K562 (cell line): ENCODE measurements at regions not wholly inside any gene's neighbourhood (a gene's known extent, or its start where the extent isn't known, plus 50 kb on each side); places are given as distances from the start of the nearest gene placed in this dataset.

Experiments
- ATAC-seq: fragments of 200-7000 bp; cut with Tn5 transposase; 3 replicates; pipeline ENCODE4 v1.9.1; 2020; ENCODE audit warnings: moderate library complexity
- BruUV-seq: library from RNA; stranded (reverse); fragments of 400-500 nt; replicated peaks from 2 replicates; lab custom pipeline; 2021; lab: Mats Ljungman, UMichigan
- CTCF ChIA-PET: fragments of 300-600 bp; formaldehyde crosslinking; extraction: SDS; loops from one replicate; lab custom pipeline; 2021; ENCODE audit warnings: low intra/inter-chr PET ratio; lab: Yijun Ruan, JAX
- POLR2A ChIA-PET: fragments of 300-600, 350-650 bp; sonication (Branson Sonifier 250); formaldehyde crosslinking; extraction: SDS; loops from one replicate; lab custom pipeline; 2021; ENCODE audit warnings: antibody characterized with exemption, inconsistent platforms; lab: Yijun Ruan, JAX
- DNase-seq, 4 experiments: peaks; one replicate each; pipeline versions ENCODE4 v3.0.0 to v3.0.0-alpha.2; 2011 to 2018; ENCODE audit warnings: low spot score in 3 of 4, mixed read lengths in 3 of 4; ENCODE audit errors: extremely low read depth in 1 of 4
- FAIRE-seq: peaks from 2 replicates; lab custom pipeline; 2011; peaks lifted over from hg19 to GRCh38; lab: Jason Lieb, UNC
- H2AFZ ChIP-seq: 2 replicates; pipeline ENCODE4 v1.6.0; 2011; ENCODE audit warnings: low read depth, low read length, control low read depth, inconsistent platforms
- H3K27ac ChIP-seq: fragments of 200-600 bp; 3 replicates; pipeline ENCODE4 v1.8.0; 2011; ENCODE audit warnings: low read depth, mild to moderate bottlenecking, control low read depth, inconsistent platforms, low read length, moderate library complexity, mixed read lengths; ENCODE audit errors: extremely low read depth
- H3K27me3 ChIP-seq, 2 experiments: fragments of 300-600 bp in 1 of 2; 2 replicates in 1 of 2; 3 replicates in 1 of 2; pipeline versions ENCODE4 v1.6.0 to v1.8.0; 2011; ENCODE audit warnings: inconsistent platforms in 2 of 2, low read length in 2 of 2, mild to moderate bottlenecking in 1 of 2, mixed read lengths in 1 of 2, moderate library complexity in 1 of 2; ENCODE audit not compliant: control insufficient read depth in 2 of 2, insufficient read depth in 2 of 2
- H3K36me3 ChIP-seq: fragments of 300-600 bp; 3 replicates; pipeline ENCODE4 v1.8.0; 2011; ENCODE audit warnings: mild to moderate bottlenecking, low read length, inconsistent platforms; ENCODE audit not compliant: control insufficient read depth, insufficient read depth
- H3K4me1 ChIP-seq, 2 experiments: fragments of 200-600 bp in 1 of 2; replicated peaks in 1 of 2; 2 replicates in 1 of 2; 3 replicates in 1 of 2; pipeline versions ENCODE4 v1.5.1 to v1.8.0; 2011; ENCODE audit warnings: inconsistent platforms in 2 of 2, low read length in 2 of 2, mild to moderate bottlenecking in 1 of 2, mixed read lengths in 1 of 2, moderate library complexity in 1 of 2; ENCODE audit not compliant: control insufficient read depth in 2 of 2, insufficient read depth in 2 of 2
- H3K4me2 ChIP-seq: 2 replicates; pipeline ENCODE4 v1.6.1; 2011; ENCODE audit warnings: low read length, control low read depth, inconsistent platforms, mixed read lengths; ENCODE audit not compliant: insufficient read depth
- H3K4me3 ChIP-seq: fragments of 200-600 bp; sonication (generic), shearing (Covaris generic); 2 replicates; pipeline ENCODE4 v1.5.1; 2016; ENCODE audit warnings: control low read depth, inconsistent platforms
- H3K79me2 ChIP-seq: fragments of 200-600 bp; 3 replicates; pipeline ENCODE4 v1.8.0; 2011; ENCODE audit warnings: low read length, inconsistent platforms; ENCODE audit not compliant: control insufficient read depth, insufficient read depth
- H3K9ac ChIP-seq, 2 experiments: 2 replicates each; pipeline versions ENCODE4 v1.6.0 to v1.6.1; 2011; ENCODE audit warnings: low read depth in 2 of 2, low read length in 2 of 2, control low read depth in 1 of 2, inconsistent platforms in 1 of 2, mild to moderate bottlenecking in 1 of 2, mixed read lengths in 1 of 2; ENCODE audit not compliant: insufficient read depth in 1 of 2
- H3K9me1 ChIP-seq: one replicate; pipeline ENCODE4 v1.6.0; 2011; ENCODE audit warnings: inconsistent platforms, mild to moderate bottlenecking, low read length, moderate library complexity; ENCODE audit not compliant: control insufficient read depth, insufficient read depth
- H3K9me3 ChIP-seq: replicated peaks from 2 replicates; pipeline ENCODE4 v1.5.1; 2011; ENCODE audit warnings: low read depth, low read length, inconsistent platforms; ENCODE audit not compliant: control insufficient read depth, insufficient read depth
- H4K20me1 ChIP-seq: replicated peaks from 2 replicates; pipeline ENCODE4 v1.6.1; 2011; ENCODE audit warnings: low read length, inconsistent platforms, mixed read lengths; ENCODE audit not compliant: control insufficient read depth, insufficient read depth
- BMI1 ChIP-seq: fragments of 150-350 bp; IDR thresholded peaks from 2 replicates; pipeline ENCODE4 v1.6.1; 2014; ENCODE audit warnings: low read length
- EHMT2 ChIP-seq: fragments of 450-650 bp; IDR thresholded peaks from 2 replicates; pipeline ENCODE4 v1.6.1; 2018; ENCODE audit warnings: antibody characterized with exemption
- MITF ChIP-seq: IDR thresholded peaks from 2 replicates; pipeline ENCODE4 v1.6.1; 2014; ENCODE audit warnings: antibody characterized with exemption
- NFIX ChIP-seq: fragments of 250-450 bp; sonication (Bioruptor Pico); IDR thresholded peaks from 2 replicates; pipeline ENCODE4 v1.4.0; 2020; ENCODE audit warnings: low read depth, mild to moderate bottlenecking, moderate library complexity
- SOX6 ChIP-seq: fragments of 450-650 bp; IDR thresholded peaks from 2 replicates; pipeline ENCODE4 v1.6.1; 2014; ENCODE audit warnings: mild to moderate bottlenecking
- ZNF212 ChIP-seq: fragments of 450-650 bp; formaldehyde crosslinking; IDR thresholded peaks from 2 replicates; pipeline ENCODE4 v1.4.0; 2020; ENCODE audit warnings: mild to moderate bottlenecking
- WGBS: fragments of 100-300 bp; shearing (Covaris generic); methylation state at CpG from one replicate; pipeline ENCODE4 v1.1.6; 2016; ENCODE audit warnings: low coverage, mixed read lengths; ENCODE audit not compliant: insufficient coverage; ENCODE audit errors: missing lambda C conversion rate; 5-methylcytosine and 5-hydroxymethylcytosine counted together
- in situ Hi-C: fragments of 300-500 bp; cut with MboI; formaldehyde crosslinking; loops from 4 replicates; pipeline ENCODE4 v1.15.0; 2018; ENCODE audit warnings: inconsistent platforms, mixed read lengths
- intact Hi-C: fragments of 100-400 bp; cut with micrococcal nuclease; formaldehyde crosslinking; loops from 2 replicates; pipeline ENCODE4 v1.14.2; 2022

- no peak overlapping the region for H3K4me3 ChIP-seq
- H3K9me1 ChIP-seq, result no peaks in the 10 kb centered on the region
- H3K27ac ChIP-seq, result no peak overlapping the region
- no peak overlapping the region for H2AFZ ChIP-seq
- H3K79me2 ChIP-seq, result no peaks in the 10 kb centered on the region
- TF ChIP-seq NFIX (CRISPR knock-in tag) (no peak), BMI1 (no peak), ZNF212 (CRISPR knock-in tag) (no peak), EHMT2 (no peak), MITF (no peak), SOX6 (no peak)
- no peaks in the 10 kb centered on the region for H3K36me3 ChIP-seq
- no peaks in the 10 kb centered on the region; the same call in 1 of the 2 replicates for H4K20me1 ChIP-seq
- BruUV-seq, result no TSS peak
- CTCF ChIA-PET, result no interaction called here
- in situ Hi-C loops, result no loop called here
- intact Hi-C loops, result no loop called here
- no peaks in the 10 kb centered on the region for H3K27me3 ChIP-seq
- H3K4me2 ChIP-seq, result no peak overlapping the region
- no peak overlapping the region for H3K9ac ChIP-seq
- WGBS, result 2% methylated on average over 6 of the region's 6 CpGs
- H3K9me3 ChIP-seq, result no peaks in the 10 kb centered on the region
- no peak for ATAC-seq
- DNase-seq, result no peak
- no peaks in the 10 kb centered on the region for H3K4me1 ChIP-seq
- FAIRE-seq, result no peak
- POLR2A ChIA-PET, result interaction anchor here (1.3 kb wide), 1 partner anchor 9 kb away, joined by 3 read pairs; no protein-coding TSS in a partner anchor
Observed at GRCh38 chr10:130463104-130463875, 327.1 kb downstream of the GLRX3 start.
